Dedifferentiated amniotic fluid mesenchymal stem cell (primary cell): ENCODE measurements at regions not wholly inside any gene's neighbourhood (a gene's known extent, or its start where the extent isn't known, plus 50 kb on each side); places are given as distances from the start of the nearest gene placed in this dataset.
"Not testable (repeated sequence)": the region's sequence is repeated elsewhere in the genome, so short reads cannot be mapped to it uniquely, and the experiment has no call there.

ENCODE experiments used
- DNase-seq: peaks from one replicate; pipeline ENCODE4 v3.0.0-alpha.2; 2016; ENCODE audit errors: extremely low spot score

DNA sequence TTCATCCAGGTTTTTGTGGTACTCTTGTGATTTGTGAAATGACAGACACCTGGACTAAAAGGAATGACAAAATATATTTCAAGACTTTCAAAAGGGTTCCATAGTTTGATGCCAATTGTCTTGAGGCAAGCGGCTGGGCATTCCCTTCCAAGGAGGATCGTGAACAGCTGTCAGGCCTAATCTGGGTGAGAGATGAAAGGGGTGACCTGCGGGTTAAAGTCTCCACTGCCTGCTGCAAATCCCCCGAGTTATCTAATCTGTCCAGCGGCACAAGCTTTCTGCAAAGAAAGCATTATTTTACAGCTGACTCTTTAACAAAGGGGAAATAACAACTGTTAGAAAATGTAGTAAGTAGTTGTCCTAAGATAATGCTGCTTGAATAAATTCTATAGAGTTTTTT, 128.7 kb upstream of the MB21D2 start:
- no peak for DNase-seq

DNA sequence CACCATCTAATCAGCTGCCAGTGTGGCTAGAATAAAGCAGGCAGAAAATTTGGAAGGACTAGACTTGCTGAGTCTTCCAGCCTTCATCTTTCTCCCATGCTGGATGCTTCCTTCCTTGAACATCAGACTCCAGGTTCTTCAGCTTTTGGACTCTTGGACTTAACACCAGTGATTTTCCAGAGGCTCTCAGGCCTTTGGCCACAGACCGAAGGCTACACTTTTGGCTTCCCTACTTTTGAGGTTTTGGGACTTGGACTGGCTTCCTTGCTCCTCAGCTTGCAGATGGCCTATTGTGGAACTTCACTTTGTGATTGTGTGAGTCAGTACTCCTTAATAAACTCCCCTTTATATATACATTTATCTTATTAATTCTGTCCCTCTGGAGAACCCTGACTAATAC, 129.8 kb upstream of the MB21D2 start:
- DNase-seq, result not testable (repeated sequence)

DNA sequence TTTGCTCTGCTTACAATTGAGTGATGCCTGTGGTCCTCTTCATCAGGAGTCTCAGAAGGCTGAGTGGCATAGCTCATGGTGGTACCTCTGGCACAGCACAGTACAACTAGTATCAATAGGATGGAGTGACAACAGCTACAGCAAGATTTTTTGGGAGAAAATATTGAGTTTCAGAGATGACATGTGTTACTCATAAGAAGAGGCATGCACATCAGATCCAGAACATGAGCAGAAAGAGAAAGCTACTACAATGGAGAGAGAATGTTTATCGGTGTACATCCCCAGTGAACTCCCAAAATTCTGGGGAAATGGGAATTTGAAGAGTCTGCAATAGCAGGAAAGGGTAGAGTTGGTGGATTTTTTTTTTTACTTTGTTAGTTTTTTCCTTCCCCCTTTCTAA, 130.5 kb upstream of the MB21D2 start:
- no peak for DNase-seq

DNA sequence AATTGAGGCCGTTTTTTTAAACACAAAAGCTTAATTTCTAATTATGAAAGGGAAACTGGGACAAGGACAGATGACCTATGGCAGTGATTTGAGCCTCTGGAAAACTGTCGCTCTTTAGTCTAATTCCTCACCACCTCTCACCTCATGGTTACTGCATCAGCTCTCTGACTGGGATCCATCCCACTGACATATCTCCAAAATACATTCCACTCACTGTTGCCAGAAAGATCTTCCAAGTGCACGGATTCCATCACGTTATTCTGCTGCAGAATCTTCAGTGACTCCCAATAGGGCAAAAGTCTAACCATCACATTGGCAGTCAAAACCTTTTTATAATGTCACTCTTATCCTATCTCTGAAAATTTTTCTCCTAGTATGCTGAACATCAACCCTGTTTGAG, 132.3 kb upstream of the MB21D2 start:
- DNase-seq, result no peak

DNA sequence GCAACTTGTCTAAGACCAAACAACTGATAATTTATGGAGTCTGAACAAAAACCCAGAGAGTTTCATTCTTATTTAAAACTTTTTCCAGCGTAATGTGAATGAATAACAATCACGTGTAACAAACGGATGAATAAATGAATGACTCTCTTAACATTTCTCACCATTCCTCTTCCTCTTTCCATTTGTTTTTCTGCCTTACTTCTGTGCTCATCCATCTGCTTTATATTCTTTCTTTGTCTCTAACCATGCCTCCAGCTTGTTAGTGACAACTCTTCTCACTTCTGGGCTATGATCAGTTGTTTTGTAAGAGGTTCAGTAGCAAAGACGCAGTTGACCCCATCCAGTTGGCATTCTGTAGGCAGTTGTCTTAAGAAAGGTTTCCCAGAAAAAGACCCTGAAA, 133.7 kb upstream of the MB21D2 start:
- DNase-seq, result no peak

DNA sequence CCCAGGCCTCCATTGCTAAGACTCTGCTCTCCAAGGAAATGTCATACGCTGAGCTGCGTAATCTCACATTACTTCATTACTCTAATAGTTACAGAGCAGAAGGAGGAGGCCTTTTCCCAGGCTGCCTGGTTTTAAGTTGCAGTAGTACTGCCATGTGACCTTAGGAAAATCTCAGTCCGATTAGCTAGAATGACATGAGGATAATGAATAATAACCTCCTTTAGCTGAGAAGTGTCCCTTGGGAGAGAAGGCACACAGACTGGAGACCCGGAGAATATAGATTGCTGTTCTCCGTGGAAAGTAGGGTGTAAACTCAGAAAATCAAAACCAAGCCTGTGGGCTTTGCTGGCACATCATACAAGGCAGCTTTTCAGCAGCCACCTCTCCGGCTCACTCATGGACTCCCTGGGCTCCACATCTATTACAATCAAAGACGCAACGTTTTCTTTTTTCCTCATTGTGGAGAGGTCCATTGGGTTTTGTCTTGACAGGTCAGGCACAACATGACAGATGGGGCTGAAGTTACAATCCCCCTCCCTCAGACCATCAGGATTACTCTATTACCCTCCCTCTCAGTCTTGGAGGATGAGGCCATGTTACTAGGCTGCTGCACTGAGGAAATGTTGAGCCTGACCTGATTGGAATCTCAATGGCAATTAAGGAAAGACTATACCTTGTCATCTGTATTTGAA, 134.8 kb upstream of the MB21D2 start:
- no peak for DNase-seq

DNA sequence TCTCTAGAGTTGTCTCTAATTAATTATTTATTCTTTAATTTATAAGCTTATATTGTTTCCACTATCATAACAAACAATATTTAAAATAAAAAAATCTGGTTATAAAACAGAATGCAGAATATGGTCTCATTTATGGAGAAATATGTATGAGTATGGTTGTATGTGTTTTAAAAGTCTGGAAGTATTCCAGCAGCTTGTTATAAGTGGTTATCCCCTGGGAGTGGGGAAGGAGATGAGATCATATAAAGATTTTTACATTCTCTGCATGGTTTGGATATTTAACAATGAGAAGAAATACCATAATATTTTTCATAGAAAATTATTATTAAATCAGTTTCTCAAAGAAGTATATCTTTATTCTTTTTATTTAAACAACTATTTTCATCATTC, 135.4 kb upstream of the MB21D2 start:
- DNase-seq, result no peak

DNA sequence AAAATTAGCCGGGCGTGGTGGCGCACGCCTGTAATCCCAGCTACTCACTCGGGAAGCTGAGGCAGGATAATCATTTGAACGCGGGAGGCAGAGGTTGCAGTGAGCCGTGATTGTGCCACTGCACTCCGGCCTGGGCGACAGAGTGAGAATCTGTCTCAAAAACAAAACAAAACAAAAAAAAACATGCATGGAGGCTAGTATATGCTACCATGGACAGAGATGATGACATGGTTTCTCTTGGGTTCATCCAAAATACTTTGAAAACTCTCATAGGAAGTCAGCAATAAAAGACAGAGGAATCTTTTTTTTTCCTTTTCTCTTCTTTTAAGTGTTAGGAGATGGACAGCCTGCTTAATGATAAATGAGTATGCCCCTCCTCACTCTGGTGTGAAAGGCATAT, 137.7 kb upstream of the MB21D2 start:
- no peak for DNase-seq

DNA sequence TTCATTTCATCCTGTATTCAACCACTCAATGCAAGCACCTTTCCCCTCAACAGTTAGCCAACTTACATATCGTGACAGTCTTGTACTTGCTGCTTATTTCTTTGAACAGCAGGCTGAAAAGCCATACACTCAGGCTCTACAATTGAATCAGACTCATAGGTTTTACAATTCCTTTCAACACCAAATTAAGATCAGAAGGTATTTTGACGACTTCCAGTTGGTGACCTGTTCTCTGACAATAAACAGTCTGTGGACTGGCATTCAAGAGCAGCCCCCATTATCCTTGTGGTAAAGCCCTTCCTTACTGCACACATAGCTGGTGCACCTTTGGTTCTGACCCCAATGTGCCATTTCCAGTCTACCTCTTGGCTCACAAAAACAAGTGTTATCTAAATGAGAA, 140.0 kb upstream of the MB21D2 start:
- no peak for DNase-seq

DNA sequence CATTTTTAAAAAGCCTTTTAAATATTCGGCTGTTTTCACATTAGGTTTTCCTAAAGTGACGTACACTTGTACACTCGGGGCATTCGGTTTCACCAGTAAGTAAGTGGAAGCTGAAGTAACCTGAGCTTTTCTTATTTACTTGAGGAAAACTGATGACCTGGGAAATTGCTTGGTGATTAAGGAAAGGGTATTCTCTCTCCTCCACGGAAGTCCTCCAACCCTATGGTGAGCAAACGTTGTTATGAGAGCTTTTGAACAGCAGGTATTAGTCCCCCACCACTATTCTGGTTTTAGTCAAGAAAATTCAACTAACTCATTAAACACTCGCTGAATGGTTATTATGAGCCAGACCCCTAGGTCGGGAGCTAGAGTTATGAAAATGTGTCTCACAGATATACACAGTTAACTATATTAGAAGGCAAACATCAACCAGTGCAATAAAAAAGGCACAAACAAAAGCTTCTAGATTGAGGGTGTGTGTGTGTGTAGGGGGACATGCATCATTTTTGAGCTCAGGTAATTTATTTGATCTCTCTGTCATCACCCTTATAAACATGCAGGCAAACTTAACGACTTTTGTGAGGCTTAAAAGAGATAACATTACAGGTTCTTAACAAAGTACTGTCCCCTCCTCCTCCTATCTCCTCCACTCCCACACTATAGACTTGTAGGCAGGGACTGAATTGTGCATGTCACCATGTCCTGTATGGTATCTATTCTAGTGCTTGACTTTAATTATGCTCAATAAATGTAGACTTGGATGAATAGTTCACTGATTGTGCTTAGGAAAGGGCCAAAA, 143.3 kb upstream of the MB21D2 start:
- DNase-seq, result no peak

DNA sequence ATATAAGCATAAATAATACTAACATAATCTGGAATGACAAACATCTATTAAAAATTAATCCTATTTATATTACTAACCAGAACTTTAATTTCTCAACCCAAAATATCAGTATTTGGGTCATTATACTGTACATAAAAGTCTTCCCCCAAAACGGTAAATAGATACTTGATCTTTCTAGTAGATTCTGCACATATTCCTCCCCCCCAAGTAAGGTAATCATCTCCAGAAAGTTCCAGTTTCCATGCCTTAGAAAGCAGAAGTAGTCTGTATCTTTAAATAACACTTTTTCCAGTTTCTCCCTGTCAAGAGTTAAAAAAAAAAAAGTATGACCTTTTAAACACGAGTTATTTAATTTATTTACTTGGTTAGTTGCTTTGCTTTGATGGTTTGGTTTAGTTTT, 150.7 kb upstream of the MB21D2 start:
- no peak for DNase-seq

DNA sequence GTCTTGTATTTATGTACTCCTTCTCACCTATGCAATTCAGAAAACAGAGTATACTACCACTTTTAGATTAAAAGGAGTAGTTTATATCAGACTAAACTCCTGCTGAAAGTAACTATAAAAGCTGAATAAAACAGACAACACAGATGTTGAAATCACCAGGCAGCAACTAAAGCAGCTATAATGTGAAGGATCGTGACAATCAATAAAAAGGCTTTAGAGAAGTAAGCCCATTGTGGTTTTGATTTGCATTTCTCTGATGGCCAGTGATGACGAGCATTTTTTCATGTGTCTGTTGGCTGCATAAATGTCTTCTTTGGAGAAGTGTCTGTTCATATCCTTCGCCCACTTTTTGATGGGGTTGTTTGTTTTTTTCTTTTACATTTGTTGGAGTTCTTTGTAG, 152.1 kb upstream of the MB21D2 start:
- DNase-seq, result not testable (repeated sequence)

DNA sequence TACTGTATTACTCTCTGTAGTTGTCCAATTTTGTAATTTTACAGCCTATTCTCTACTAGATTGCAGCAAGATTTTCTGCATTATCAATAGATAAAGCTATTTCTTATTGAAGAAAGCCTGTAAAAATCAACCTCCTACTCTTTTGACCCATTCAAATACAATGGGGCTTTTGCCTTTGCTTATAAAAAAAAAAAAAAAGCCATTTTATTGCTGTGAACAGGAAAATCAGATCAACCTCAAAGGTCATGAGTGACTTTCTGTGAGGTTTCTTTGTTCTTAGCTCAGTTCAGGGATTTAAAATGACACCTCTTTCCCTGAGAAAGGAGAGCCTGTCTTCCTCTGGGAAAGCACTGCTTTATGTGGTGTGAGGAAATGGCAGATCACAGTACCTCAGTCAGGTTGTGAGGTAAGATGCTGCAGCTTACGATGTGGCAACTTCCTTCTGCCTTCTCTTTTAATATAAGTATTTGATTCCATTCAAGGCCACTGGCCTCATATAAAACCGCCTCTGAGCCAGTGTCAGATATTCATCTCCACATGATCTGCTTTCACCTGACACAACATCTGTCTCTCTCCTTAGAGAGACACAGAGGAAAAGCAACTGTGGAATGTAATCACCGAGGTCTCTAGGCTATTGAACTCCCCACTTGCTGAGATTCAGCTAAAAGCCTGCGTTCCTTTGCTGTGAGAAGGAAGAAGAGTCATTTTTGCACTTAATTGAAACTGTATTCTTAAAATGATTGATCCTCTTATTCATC, 161.5 kb upstream of the MB21D2 start:
- no peak for DNase-seq

DNA sequence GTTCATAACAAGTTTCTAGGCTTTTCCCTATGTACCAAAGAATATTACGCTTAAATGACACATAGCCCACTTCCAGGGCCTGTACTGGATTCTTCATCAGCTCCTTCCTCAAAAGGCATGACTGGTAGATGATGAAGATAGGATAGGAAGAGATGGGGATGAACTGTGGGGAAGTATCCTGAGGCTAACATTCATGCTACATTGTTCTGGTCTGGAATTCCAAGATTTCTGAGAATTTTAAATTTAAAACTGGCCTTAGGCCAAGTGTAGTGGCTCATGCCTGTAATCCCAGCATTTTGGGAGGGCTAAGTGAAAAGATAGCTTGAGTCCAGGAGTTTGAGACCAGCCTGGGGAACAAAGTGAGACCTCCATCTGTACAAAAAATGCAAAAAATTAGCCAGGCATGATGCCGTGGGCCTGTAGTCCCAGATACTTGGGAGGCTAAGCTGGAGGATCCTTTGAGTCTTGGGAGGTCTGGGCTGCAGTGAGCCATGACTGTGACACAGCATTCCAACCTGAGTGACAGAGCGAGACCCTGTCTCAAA, 160.1 kb upstream of the PLAAT1 start:
- no peak for DNase-seq

DNA sequence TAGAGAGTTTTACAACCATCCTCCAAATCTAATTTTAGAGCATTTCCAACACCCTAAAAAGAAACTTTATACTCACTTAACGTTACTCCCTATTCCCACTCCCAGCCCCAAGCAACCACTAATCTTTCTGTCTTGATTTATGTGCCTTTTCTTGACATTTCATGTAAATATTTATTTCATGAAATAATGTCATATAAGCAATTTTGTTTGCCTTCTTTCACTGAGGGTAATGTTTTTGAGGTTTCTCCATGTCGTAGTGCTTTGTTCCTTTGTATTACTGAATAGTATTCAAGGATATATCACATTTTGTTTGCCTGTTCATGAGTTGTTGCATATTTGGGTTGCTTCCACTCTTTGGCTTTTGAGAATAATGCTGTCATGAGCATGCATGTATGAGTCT, 155.4 kb upstream of the PLAAT1 start:
- no peak for DNase-seq

DNA sequence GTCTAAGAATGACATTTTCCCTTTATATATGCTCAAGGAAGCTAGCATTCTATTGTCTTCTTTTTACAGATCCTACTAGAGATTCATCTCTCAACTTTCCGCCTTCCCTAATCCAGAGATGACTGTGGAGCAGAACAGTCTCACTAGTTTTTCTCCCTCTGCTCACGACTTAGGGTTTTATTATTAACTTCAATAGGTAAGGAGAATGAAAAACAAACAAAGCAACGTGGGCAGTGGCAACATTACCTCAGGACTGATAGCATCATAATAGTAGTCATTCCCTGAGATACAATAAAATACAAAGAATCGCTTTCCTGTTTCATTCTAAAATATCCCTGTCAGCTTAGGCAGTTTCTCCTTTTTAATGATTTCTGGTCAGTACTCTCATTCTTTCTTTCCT, 154.3 kb upstream of the PLAAT1 start:
- DNase-seq, result no peak

DNA sequence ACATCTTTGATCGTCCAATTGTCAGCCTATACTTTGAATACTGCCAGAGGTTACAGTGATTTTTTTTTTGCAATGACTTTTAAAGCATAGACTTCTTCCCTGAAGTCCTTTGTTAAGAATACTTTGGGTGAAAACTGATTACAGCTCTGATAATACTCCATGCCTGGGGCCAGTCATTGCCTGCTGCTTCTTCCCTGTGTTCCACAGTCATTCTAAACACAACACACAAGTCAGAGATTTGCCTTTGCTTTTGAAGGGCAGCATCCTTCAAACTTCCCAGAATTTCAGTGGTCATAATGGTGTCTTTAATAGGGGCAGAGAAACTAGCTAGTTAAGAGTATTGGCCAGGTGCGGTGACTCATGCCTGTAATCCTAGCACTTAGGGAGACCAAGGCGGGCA, 153.7 kb upstream of the PLAAT1 start:
- no peak for DNase-seq

DNA sequence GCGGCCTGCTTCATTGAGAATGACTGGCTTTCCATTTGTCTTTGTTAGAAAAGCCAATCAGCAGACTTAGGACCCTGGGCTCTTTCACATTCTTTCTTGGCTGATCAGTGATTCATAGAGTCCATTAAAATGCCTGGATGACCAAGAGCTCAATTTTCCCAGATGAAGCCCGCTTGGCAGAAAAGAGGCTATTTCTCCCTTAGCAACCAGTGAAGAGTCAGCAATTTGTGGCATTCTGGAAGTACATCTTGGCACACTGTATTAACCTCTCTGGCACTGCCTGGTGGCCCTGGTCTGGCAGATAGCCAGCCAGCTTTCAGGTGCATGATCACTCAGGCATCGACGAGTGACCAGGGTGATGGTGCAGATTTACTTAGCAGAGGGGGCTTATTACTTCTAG, 145.7 kb upstream of the PLAAT1 start:
- DNase-seq, result no peak

DNA sequence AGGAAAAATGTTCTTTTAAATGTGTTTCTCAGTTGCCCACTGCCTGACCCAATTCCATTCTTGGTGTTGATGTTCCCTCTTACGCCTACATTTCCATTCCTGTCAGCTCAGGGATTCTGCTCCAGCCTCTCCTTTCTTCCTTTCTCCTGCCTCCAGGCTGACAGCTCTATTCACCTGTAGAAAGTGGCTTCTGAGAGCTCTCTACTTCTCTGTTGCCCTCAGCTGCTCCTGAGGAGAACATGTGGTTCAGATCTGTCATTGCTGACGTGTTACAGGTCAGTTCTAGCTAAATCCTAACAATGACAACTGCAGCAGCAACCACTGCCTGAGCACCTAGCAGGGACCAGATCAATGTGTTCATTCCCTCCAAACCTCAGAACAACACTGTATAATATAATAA, 144.9 kb upstream of the PLAAT1 start:
- DNase-seq, result no peak

DNA sequence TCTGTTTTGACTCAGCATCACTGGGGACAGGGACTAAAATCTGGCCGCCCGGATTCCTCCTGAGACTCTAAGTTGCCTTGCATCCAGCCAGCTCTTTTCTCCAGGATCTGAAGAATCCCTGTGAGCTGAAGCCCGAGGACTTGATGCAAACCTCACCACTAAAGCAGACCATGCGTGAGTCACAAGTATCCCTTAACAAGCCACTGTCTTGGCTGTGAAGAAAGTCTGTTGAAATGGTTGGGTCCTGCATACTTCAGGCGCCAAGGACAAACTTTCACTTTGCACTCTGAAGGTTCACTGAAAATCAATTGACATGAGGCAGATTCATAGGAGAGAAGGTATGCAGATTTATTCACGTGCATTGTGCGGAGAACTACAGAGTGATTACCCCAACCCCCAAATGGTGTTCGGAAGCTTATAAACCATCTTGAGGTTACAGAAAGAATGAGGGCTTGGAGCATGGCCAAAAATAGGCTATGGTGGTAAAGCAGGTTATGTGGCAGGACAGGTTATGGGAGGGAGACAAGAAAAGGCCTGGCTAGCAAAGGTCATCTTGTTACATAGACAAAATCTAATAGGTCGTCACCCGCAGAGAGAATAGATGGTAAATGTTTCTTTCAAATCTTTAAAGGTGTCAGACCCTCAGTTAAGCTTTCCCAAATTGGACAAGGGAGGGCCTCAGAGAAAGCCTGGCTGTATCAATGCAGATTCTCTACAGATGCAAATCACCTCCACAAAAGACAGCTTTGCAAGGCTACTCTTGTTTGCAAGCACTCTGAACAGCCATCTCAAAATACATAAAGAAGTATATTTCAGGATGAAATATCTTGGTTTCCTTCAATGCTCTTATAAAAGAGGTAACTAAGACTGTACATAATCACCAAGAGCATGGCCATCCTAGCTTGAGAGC, 126.3 kb upstream of the PLAAT1 start:
- DNase-seq, result no peak

DNA sequence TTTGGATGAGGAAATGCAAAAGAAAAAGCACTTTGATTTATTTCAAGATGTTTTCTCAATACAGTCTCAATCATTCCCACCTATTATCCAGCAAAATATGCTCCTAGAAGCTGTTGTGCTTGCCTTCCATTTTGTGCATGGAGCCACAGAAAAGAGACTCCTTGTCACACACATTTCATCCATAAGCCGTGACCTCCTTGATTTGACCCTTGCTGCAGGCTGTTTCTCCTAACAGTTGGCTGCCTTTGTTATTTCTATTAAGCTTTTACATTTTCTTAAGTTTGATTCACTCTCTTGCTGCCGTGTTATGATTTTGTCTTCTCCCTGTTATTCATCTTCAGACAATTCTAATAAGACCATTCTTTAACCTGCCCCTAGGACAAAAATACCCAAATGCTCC, 124.2 kb upstream of the PLAAT1 start:
- no peak for DNase-seq

DNA sequence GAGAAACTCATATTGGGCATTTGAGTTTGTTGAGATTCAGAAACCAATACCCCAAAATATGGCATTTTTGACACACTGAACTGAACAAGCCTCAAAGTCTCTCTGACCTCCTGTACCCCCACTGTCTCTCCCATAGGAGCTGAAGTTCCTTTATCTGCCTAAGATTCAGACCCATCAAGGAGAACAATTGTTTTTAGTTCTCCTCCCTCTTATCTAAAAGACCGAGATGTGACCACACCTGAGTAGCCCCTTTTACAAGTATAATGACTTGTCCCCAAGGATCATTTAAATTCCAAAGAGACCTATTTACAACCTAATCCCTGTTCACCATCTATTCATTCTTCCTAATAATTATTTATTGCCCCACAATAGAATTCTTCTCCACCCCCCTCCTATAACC, 122.1 kb upstream of the PLAAT1 start:
- no peak for DNase-seq
